Vagina (tissue), 2 donors: ENCODE measurements at regions not wholly inside any gene's neighbourhood (a gene's known extent, or its start where the extent isn't known, plus 50 kb on each side); places are given as distances from the start of the nearest gene placed in this dataset.

Source experiments
- POLR2A ChIP-seq, 2 donors: fragments of 450-650 bp; IDR thresholded peaks; one replicate each; pipeline ENCODE4 v1.6.1; 2017; ENCODE audit warnings: antibody characterized with exemption in 2 of 2, mild to moderate bottlenecking in 2 of 2, moderate library complexity in 2 of 2
- POLR2AphosphoS5 ChIP-seq, 2 donors: sonication (generic); formaldehyde crosslinking; IDR thresholded peaks; one replicate each; pipeline ENCODE4 v1.9.0; 2017; ENCODE audit warnings: antibody characterized with exemption in 2 of 2, mild to moderate bottlenecking in 2 of 2, low read depth in 1 of 2; ENCODE audit not compliant: insufficient read depth in 1 of 2
- TF ChIP-seq, protein P1 (sequence below), 3 experiments: fragments of 450-650 bp in 2 of 3; fragments of 200-600 bp in 1 of 3; sonication (generic) in 1 of 3; IDR thresholded peaks; one replicate each; pipeline ENCODE4 v1.5.1; 2017 to 2019; ENCODE audit warnings: antibody characterized with exemption in 3 of 3, mild to moderate bottlenecking in 2 of 3, moderate library complexity in 2 of 3

GRCh38 chr15:60119101-60119500 is 115.0 kb downstream of the FOXB1 start:
- TF ChIP-seq, protein P1, sequence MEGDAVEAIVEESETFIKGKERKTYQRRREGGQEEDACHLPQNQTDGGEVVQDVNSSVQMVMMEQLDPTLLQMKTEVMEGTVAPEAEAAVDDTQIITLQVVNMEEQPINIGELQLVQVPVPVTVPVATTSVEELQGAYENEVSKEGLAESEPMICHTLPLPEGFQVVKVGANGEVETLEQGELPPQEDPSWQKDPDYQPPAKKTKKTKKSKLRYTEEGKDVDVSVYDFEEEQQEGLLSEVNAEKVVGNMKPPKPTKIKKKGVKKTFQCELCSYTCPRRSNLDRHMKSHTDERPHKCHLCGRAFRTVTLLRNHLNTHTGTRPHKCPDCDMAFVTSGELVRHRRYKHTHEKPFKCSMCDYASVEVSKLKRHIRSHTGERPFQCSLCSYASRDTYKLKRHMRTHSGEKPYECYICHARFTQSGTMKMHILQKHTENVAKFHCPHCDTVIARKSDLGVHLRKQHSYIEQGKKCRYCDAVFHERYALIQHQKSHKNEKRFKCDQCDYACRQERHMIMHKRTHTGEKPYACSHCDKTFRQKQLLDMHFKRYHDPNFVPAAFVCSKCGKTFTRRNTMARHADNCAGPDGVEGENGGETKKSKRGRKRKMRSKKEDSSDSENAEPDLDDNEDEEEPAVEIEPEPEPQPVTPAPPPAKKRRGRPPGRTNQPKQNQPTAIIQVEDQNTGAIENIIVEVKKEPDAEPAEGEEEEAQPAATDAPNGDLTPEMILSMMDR (IDR thresholded peaks at IDR 0.05), result no peak
- no peak for TF ChIP-seq POLR2AphosphoS5 (IDR thresholded peaks at IDR 0.05; ENCODE audit: insufficient read depth in 1 of 2, low read depth in 1 of 2)
- no peak for TF ChIP-seq POLR2A (IDR thresholded peaks at IDR 0.05)
